Thoracic aorta (tissue), 2 donors: ENCODE measurements at regions not wholly inside any gene's neighbourhood (a gene's known extent, or its start where the extent isn't known, plus 50 kb on each side); places are given as distances from the start of the nearest gene placed in this dataset.

ENCODE experiments used
- ATAC-seq: fragments of 150-250 bp; one replicate; pipeline ENCODE4 v1.8.0; 2017; ENCODE audit warnings: low read depth; ENCODE audit not compliant: insufficient number of reproducible peaks, low FRiP score
- DNase-seq: peaks from one replicate; pipeline ENCODE4 v3.0.0-alpha.2; 2020; ENCODE audit warnings: low spot score
- H3K27ac ChIP-seq, 2 donors: fragments of 200-600 bp; sonication (generic); 1 replicate in 1 of 2; 2 replicates in 1 of 2; pipeline ENCODE4 v1.5.1; 2016; ENCODE audit warnings: mild to moderate bottlenecking in 2 of 2, moderate library complexity in 2 of 2
- H3K27me3 ChIP-seq: fragments of 200-600 bp; sonication (generic); replicated peaks from 2 replicates; pipeline ENCODE4 v1.6.0; 2016; ENCODE audit warnings: mild to moderate bottlenecking; ENCODE audit not compliant: insufficient read depth
- H3K36me3 ChIP-seq: fragments of 200-600 bp; sonication (generic); one replicate; pipeline ENCODE4 v1.5.1; 2016
- H3K4me1 ChIP-seq, 2 donors: fragments of 200-600 bp; sonication (generic); 1 replicate in 1 of 2; 2 replicates in 1 of 2; pipeline versions ENCODE4 v1.5.1 to v1.6.0; 2016; ENCODE audit warnings: low read depth in 2 of 2, mild to moderate bottlenecking in 1 of 2; ENCODE audit not compliant: control insufficient read depth in 1 of 2
- H3K4me3 ChIP-seq: fragments of 200-600 bp; sonication (generic); 2 replicates; pipeline ENCODE4 v1.5.1; 2016; ENCODE audit warnings: mild to moderate bottlenecking
- H3K9me3 ChIP-seq: fragments of 200-600 bp; sonication (generic); 2 replicates; pipeline ENCODE4 v1.5.1; 2016
- TF ChIP-seq, protein P1 (sequence below): fragments of 200-600 bp; sonication (generic); IDR thresholded peaks from one replicate; pipeline ENCODE4 v1.5.1; 2019; ENCODE audit warnings: antibody characterized with exemption

DNA sequence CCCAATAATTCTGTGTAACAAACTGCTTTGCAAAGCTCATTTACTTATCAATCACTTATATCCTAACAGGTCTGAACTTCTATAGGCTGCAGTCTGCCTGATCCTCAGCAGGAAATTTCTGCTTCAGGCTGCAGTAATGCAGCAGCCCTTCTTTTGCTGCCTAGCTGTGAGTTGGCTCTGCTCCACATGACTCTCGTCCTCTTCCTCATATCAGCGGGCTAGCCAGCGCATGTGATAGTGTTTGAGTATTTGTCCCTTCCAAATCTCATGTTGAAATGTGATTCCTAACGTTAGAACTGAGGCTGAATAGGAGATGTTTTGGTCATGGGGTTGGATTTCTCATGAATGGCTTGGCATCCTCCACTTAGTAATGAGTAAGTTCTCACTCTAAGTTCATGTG lies 387.8 kb downstream of the SEMA3D start:
- H3K27me3 ChIP-seq: no peaks in the 10 kb centered on the region
- H3K27ac ChIP-seq: peak overlapping the region in 1 of 2 donors; percentile 57
- H3K36me3 ChIP-seq: no peaks in the 10 kb centered on the region
- DNase-seq (no peak), ATAC-seq (no peak)
- no peak overlapping the region for H3K4me3 ChIP-seq
- H3K4me1 ChIP-seq: peaks cover 10 to 19% of the 10 kb centered on the region in 2 donors
- H3K9me3 ChIP-seq: peaks cover 4% of the 10 kb centered on the region
- TF ChIP-seq, protein P1, sequence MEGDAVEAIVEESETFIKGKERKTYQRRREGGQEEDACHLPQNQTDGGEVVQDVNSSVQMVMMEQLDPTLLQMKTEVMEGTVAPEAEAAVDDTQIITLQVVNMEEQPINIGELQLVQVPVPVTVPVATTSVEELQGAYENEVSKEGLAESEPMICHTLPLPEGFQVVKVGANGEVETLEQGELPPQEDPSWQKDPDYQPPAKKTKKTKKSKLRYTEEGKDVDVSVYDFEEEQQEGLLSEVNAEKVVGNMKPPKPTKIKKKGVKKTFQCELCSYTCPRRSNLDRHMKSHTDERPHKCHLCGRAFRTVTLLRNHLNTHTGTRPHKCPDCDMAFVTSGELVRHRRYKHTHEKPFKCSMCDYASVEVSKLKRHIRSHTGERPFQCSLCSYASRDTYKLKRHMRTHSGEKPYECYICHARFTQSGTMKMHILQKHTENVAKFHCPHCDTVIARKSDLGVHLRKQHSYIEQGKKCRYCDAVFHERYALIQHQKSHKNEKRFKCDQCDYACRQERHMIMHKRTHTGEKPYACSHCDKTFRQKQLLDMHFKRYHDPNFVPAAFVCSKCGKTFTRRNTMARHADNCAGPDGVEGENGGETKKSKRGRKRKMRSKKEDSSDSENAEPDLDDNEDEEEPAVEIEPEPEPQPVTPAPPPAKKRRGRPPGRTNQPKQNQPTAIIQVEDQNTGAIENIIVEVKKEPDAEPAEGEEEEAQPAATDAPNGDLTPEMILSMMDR: no peak

DNA sequence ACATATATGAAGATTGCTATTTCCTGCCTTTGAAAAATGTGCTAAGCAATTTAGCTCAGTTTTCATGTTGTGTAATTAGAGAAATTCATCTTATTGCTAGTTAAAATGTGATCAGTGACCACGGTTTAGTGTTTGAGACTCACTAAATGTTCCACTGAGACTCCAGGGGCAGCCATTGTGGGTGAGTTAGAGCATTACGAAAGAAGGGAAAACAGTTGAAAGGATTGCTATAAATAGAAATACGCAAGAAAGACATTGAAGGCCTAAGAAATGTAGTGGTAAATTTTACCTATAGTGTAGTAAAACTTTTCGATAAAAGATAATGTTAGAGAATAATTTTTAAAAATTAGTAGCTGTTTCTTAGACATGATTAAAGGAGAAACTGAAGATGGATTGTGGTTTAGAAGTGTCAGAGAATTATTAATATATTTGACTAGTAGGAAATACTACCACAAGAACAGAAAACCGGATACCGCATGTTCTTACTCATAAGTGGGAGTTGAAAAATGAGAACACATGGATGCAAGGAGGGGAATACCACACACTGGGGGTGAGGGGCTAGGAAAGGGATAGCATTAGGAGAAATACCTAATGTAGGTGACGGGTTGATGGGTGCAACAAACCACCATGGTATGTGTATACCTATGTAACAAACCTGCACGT lies 394.5 kb downstream of the SEMA3D start:
- Histone ChIP-seq H3K4me3 (no peak overlapping the region), H3K27ac (no peak overlapping the region), H3K4me1 (peaks cover 7 to 12% of the 10 kb centered on the region in 2 donors), H3K36me3 (no peaks in the 10 kb centered on the region), H3K9me3 (peaks cover 4% of the 10 kb centered on the region), H3K27me3 (no peaks in the 10 kb centered on the region)
- ATAC-seq: no peak
- TF ChIP-seq, protein P1: no peak
- DNase-seq: no peak

DNA sequence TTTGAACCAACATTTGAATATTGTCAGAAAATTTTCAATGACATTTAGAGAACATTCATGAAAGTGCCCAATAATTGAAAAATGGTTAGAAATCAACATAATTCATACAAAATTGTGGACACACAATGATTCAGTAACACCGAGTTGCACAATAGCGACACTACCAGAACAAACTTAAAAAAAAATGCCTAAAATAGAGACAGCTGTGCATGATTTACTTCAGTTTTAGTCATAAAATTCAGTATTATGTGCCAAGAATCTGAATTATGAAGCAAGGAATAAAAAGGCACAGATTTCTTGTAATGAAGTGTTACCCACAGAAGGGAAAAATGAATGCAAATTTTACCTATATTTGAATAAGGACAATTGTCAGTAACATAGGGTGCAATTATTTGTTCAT lies 396.0 kb downstream of the SEMA3D start:
- Histone ChIP-seq H3K4me3 (peak overlapping the region; percentile 29), H3K27ac (no peak overlapping the region), H3K9me3 (no peaks in the 10 kb centered on the region), H3K4me1 (peaks cover 7 to 12% of the 10 kb centered on the region in 2 donors), H3K36me3 (no peaks in the 10 kb centered on the region), H3K27me3 (no peaks in the 10 kb centered on the region)
- TF ChIP-seq, protein P1: no peak
- DNase-seq: no peak
- peak; percentile 76 for ATAC-seq

DNA sequence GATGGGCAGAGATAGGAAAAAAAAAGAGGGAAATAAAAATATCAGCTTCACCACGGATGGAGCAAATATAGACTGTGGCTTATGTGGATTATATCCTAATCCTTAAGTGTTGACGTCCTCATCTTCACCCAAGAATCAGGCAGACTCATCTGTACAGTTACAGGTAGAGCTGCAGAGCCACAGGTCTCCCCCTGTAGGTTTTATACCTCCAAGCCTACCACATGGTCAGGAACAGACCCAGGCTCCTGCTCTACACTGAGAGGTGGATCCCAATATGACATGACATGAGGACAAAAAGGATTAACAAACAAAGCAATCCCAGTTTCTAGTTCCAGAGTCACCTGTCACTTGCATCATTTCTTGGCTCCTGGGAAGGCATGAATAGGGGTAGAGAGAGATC lies 400.8 kb downstream of the SEMA3D start:
- Histone ChIP-seq H3K4me3 (no peak overlapping the region), H3K27me3 (no peaks in the 10 kb centered on the region), H3K9me3 (no peaks in the 10 kb centered on the region), H3K4me1 (peaks cover 7 to 12% of the 10 kb centered on the region in 2 donors), H3K27ac (no peak overlapping the region), H3K36me3 (no peaks in the 10 kb centered on the region)
- TF ChIP-seq, protein P1: no peak
- ATAC-seq: no peak
- DNase-seq: no peak

DNA sequence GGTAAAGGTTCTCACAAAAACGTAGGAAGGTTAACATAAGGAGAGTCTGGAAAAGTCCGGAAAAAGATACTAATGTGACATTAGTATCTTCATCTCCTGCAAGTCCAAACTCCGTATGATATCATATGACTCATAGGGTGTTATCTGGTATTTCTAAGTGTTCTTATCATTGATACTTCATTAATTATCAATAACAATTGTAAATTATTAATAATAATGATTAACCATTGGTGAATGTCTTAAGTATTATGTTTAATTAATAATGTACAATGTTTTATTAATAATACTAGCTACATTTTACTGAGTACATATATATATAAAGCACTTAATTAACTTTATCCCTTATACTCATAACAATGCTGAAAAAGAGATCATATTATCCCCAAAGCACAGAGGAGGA lies 402.4 kb downstream of the SEMA3D start:
- no peaks in the 10 kb centered on the region for H3K36me3 ChIP-seq
- no peaks in the 10 kb centered on the region for H3K9me3 ChIP-seq
- TF ChIP-seq, protein P1: no peak
- no peak overlapping the region for H3K4me3 ChIP-seq
- peaks cover 0 to 6% of the 10 kb centered on the region in 2 donors for H3K4me1 ChIP-seq
- no peak for DNase-seq
- H3K27ac ChIP-seq: no peak overlapping the region
- H3K27me3 ChIP-seq: no peaks in the 10 kb centered on the region
- no peak for ATAC-seq
